SU-DHL-6 (cell line): ENCODE measurements at regions not wholly inside any gene's neighbourhood (a gene's known extent, or its start where the extent isn't known, plus 50 kb on each side); places are given as distances from the start of the nearest gene placed in this dataset.

Experiments
- H2AFZ ChIP-seq: fragments of 200-600 bp; sonication (generic); 2 replicates; pipeline ENCODE4 v1.6.1; 2014; ENCODE audit warnings: low read depth, mild to moderate bottlenecking, moderate library complexity, mixed read lengths, antibody characterized with exemption, low read length; ENCODE audit not compliant: severe bottlenecking
- H3F3A ChIP-seq: fragments of 200-600 bp; shearing (Covaris generic); 2 replicates; pipeline ENCODE4 v1.6.0; 2016; ENCODE audit warnings: antibody characterized with exemption, mild to moderate bottlenecking; ENCODE audit not compliant: insufficient read depth
- H3K27ac ChIP-seq: fragments of 200-600 bp; sonication (generic); 2 replicates; pipeline ENCODE4 v1.5.1; 2016; ENCODE audit warnings: low read depth, mild to moderate bottlenecking, low read length, moderate library complexity, mixed read lengths
- H3K27me3 ChIP-seq: fragments of 200-600 bp; sonication (generic), shearing (Covaris generic); 2 replicates; pipeline ENCODE4 v1.6.0; 2014; ENCODE audit warnings: mild to moderate bottlenecking, low read length
- H3K36me3 ChIP-seq: fragments of 200-600 bp; sonication (generic); 2 replicates; pipeline ENCODE4 v1.6.1; 2014; ENCODE audit warnings: mild to moderate bottlenecking, low read length, mixed read lengths
- H3K4me2 ChIP-seq: fragments of 300-600, 200-600 bp; shearing (Covaris generic), sonication (generic); 2 replicates; pipeline ENCODE4 v1.6.0; 2014; ENCODE audit warnings: low read length, low read depth, mild to moderate bottlenecking; ENCODE audit not compliant: poor library complexity, severe bottlenecking
- H3K4me3 ChIP-seq: fragments of 200-600 bp; sonication (generic); 2 replicates; pipeline ENCODE4 v1.5.1; 2014; ENCODE audit warnings: antibody characterized with exemption, low read length, mild to moderate bottlenecking, mixed read lengths; ENCODE audit not compliant: insufficient read depth, poor library complexity, severe bottlenecking
- H3K79me2 ChIP-seq: fragments of 200-600 bp; sonication (generic); 2 replicates; pipeline ENCODE4 v1.6.1; 2014; ENCODE audit warnings: mild to moderate bottlenecking, low read length, moderate library complexity; ENCODE audit not compliant: insufficient read depth
- H3K9ac ChIP-seq: fragments of 200-600 bp; sonication (generic); 2 replicates; pipeline ENCODE4 v1.7.0; 2014; ENCODE audit warnings: mild to moderate bottlenecking, low read length
- H3K9me2 ChIP-seq: fragments of 200-600 bp; sonication (generic); replicated peaks from 2 replicates; pipeline ENCODE4 v1.6.1; 2014; ENCODE audit warnings: low read length; ENCODE audit not compliant: insufficient read depth
- H3K9me3 ChIP-seq: fragments of 200-600 bp; sonication (generic); 2 replicates; pipeline ENCODE4 v1.6.1; 2014; ENCODE audit warnings: low read length, mixed read lengths; ENCODE audit not compliant: insufficient read depth
- H4K20me1 ChIP-seq: fragments of 200-600 bp; sonication (generic); 2 replicates; pipeline ENCODE4 v1.6.1; 2014; ENCODE audit warnings: low read depth, mild to moderate bottlenecking, antibody characterized with exemption, low read length, moderate library complexity, mixed read lengths
- EZH2phosphoT487 ChIP-seq: fragments of 200-600 bp; sonication (generic), shearing (Covaris generic); conservative IDR thresholded peaks from 2 replicates; pipeline ENCODE4 v1.6.1; 2018; ENCODE audit warnings: mild to moderate bottlenecking, antibody characterized with exemption, low read length, moderate library complexity, mixed read lengths
- TF ChIP-seq, protein P1 (sequence below): fragments of 200-600 bp; sonication (generic); IDR thresholded peaks from one replicate; pipeline ENCODE4 v1.5.1; 2017; ENCODE audit warnings: antibody characterized with exemption, mild to moderate bottlenecking, low read length, moderate library complexity; ENCODE audit not compliant: insufficient read depth, poor library complexity, severe bottlenecking

DNA sequence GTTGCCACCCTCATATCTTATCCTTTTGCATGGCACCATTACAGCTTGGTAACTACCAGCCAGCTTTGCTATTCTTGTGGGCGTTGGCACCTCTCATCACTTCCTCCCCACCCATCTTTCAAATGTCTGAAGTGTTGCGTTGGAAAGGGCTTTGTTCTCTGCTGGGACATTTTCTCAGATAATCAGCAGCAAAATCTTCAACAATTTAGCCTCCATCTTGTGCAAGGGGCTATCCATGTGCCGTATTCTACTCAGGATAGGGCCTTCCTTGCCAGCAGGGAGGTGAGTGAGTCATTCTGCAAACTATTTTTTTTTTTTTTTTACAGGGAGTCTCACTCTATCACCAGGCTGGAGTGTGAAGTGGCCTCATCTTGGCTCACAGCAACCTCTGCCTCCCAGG lies 62.1 kb upstream of the NUDT12 start:
- H3K9me2 ChIP-seq, result no peaks in the 10 kb centered on the region
- no peak overlapping the region for H2AFZ ChIP-seq
- no peaks in the 10 kb centered on the region for H3K36me3 ChIP-seq
- no peak overlapping the region for H3K27ac ChIP-seq
- no peaks in the 10 kb centered on the region for H3K79me2 ChIP-seq
- H3K9ac ChIP-seq, result no peak overlapping the region
- H3K4me3 ChIP-seq, result no peak overlapping the region
- H3F3A ChIP-seq, result no peaks in the 10 kb centered on the region
- no peaks in the 10 kb centered on the region for H3K9me3 ChIP-seq
- no peaks in the 10 kb centered on the region for H3K27me3 ChIP-seq
- no peak for TF ChIP-seq EZH2phosphoT487
- TF ChIP-seq, protein P1, sequence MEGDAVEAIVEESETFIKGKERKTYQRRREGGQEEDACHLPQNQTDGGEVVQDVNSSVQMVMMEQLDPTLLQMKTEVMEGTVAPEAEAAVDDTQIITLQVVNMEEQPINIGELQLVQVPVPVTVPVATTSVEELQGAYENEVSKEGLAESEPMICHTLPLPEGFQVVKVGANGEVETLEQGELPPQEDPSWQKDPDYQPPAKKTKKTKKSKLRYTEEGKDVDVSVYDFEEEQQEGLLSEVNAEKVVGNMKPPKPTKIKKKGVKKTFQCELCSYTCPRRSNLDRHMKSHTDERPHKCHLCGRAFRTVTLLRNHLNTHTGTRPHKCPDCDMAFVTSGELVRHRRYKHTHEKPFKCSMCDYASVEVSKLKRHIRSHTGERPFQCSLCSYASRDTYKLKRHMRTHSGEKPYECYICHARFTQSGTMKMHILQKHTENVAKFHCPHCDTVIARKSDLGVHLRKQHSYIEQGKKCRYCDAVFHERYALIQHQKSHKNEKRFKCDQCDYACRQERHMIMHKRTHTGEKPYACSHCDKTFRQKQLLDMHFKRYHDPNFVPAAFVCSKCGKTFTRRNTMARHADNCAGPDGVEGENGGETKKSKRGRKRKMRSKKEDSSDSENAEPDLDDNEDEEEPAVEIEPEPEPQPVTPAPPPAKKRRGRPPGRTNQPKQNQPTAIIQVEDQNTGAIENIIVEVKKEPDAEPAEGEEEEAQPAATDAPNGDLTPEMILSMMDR, result no peak
- no peak overlapping the region for H3K4me2 ChIP-seq
- H4K20me1 ChIP-seq, result no peaks in the 10 kb centered on the region

DNA sequence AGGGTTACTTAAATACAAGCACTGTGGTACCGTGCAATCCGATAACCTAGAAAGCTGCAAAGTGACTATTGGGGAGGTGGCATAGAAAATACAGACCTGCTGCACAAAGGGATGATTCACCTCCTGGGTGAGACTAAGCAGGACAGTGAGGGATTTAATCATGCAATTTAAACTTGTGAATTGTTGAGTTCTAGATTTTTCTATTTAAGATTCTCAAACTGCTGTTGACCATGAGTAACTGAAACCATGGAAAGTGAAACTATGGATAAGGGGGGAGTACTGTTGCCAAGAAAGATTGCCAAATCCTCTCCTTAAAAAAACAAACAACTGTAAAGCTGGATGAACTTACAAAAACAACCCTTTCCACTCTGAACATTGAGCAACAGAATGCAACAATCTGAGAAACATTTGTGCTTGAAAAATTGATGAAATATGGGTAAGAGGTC lies 61.5 kb upstream of the NUDT12 start:
- no peak overlapping the region for H3K4me3 ChIP-seq
- no peaks in the 10 kb centered on the region for H3F3A ChIP-seq
- H3K79me2 ChIP-seq, result no peaks in the 10 kb centered on the region
- H3K27ac ChIP-seq, result no peak overlapping the region
- H2AFZ ChIP-seq, result no peak overlapping the region
- H3K9ac ChIP-seq, result no peak overlapping the region
- H3K4me2 ChIP-seq, result no peak overlapping the region
- no peaks in the 10 kb centered on the region for H3K27me3 ChIP-seq
- no peak for TF ChIP-seq EZH2phosphoT487
- TF ChIP-seq, protein P1, result no peak
- no peaks in the 10 kb centered on the region for H3K9me3 ChIP-seq
- H3K9me2 ChIP-seq, result no peaks in the 10 kb centered on the region
- no peaks in the 10 kb centered on the region for H3K36me3 ChIP-seq
- H4K20me1 ChIP-seq, result no peaks in the 10 kb centered on the region

DNA sequence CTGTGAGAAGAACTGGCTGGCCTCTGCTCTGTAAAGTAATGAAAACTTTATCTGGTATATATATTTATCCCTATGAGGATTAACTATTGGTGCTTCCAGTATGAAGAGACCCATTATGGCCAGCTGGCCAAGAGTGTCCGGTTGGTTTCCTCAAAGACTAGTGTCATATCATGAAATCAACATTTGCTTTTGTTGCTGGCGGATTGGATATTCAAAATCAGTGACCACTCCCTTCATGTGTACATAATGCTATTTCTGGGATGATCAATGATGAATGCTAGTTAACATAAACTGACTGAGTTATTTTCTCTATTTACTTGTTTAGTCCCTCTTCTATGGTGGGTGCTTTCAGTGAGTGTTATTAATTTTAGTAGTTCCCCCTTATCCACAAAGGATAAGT lies 60.8 kb upstream of the NUDT12 start:
- H3K27ac ChIP-seq, result no peak overlapping the region
- H3K9me2 ChIP-seq, result no peaks in the 10 kb centered on the region
- no peaks in the 10 kb centered on the region for H4K20me1 ChIP-seq
- no peaks in the 10 kb centered on the region for H3K27me3 ChIP-seq
- H3K9ac ChIP-seq, result no peak overlapping the region
- H3K4me3 ChIP-seq, result no peak overlapping the region
- H3K4me2 ChIP-seq, result no peak overlapping the region
- no peaks in the 10 kb centered on the region for H3F3A ChIP-seq
- H3K36me3 ChIP-seq, result no peaks in the 10 kb centered on the region
- no peaks in the 10 kb centered on the region for H3K9me3 ChIP-seq
- H2AFZ ChIP-seq, result no peak overlapping the region
- no peak for TF ChIP-seq EZH2phosphoT487
- TF ChIP-seq, protein P1, result no peak
- H3K79me2 ChIP-seq, result no peaks in the 10 kb centered on the region
